CD4-positive, alpha-beta T cell treated with Interleukin-6 for 4 hours (primary cell): ENCODE measurements at regions not wholly inside any gene's neighbourhood (a gene's known extent, or its start where the extent isn't known, plus 50 kb on each side); places are given as distances from the start of the nearest gene placed in this dataset.
"Not testable (repeated sequence)": the region's sequence is repeated elsewhere in the genome, so short reads cannot be mapped to it uniquely, and the experiment has no call there.

Source experiments
- DNase-seq: peaks from one replicate; pipeline ENCODE4 v3.0.0-alpha.2; 2020; ENCODE audit warnings: mixed read lengths

DNA sequence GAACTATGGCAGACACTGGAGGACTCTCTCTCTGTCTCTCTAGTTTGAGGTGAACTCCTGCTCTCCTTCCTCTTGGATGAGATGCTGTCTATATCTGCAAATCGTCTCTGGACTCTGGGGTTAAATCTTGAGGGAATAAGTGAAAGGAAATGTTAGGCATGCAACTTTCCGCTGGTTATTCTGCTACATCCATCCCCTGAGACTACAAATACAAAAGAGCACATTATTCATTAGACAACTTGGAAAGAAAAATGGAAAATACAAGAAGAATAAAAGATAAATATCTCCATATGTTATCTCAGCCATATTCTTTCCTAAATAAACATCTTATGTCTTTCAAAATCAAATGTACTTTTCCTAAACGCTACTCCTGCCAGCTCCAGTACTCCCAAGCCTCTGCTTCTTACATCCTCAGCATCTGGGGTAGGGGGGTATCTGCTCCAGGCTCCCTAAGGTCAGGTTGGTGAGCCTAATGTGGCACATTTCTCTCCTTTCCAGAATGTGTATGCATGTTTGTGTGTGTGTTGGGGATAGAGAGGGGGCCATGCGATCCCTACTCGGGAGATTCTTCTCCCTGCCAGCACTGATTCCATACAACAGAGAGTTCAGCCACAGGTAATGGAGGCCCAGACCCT, 102.9 kb upstream of the FSCB start:
- no peak for DNase-seq

DNA sequence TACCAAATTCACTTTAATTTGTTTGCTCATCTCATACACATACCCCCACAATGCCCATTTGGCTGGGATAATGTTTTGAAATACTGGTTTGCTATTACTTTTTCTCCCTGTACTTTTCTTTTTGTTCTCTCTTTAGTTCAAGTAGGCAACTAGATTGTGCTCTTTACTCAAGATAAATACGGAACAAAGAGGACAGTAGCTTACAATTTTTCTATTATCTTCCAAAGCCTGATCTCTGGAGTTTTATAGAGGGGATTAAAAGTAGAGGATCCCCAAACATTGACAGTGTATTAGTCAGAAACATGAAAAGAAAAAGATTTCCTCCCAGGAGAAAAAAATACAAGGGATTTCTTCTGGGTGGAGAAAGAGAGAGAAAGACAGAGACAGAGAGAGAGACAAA, 102.1 kb upstream of the FSCB start:
- DNase-seq = no peak

DNA sequence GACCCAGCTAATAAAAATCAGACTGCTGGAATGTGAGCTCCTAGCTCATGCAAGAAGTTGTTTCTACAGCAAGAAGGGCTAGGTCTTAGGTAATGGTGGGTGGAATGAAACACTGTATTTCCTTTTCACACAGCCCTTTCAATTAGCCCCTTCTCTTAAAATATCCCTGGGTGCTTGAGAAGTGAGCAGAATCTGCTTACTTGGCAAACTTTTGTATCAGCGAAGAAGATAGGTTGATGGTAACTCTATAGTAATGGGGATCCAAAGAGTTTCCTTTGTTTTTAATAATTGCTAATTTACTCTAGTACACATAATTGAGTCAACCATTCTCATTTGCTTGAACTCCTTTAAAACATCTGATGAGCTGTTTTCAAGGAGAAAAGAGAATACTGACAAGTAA, 100.6 kb upstream of the FSCB start:
- DNase-seq = no peak

- no peak for DNase-seq
Measured at GRCh38 chr14:44606576-44606975, 99.5 kb upstream of the FSCB start.

DNA sequence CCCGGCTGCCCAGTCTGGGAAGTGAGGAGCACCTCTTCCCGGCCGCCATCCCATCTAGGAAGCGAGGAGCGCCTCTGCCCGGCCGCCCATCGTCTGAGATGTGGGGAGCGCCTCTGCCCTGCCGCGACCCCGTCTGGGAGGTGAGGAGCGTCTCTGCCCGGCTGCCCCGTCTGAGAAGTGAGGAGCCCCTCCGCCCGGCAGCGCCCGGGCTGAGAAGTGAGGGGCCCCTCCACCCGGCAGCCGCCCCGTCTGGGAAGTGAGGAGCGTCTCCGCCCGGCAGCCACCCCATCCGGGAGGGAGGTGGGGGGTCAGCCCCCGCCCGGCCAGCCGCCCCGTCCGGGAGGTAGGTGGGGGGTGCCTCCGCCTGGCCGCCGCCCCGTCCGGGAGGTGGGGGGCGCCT, 94.2 kb upstream of the FSCB start:
- DNase-seq = not testable (repeated sequence)

DNA sequence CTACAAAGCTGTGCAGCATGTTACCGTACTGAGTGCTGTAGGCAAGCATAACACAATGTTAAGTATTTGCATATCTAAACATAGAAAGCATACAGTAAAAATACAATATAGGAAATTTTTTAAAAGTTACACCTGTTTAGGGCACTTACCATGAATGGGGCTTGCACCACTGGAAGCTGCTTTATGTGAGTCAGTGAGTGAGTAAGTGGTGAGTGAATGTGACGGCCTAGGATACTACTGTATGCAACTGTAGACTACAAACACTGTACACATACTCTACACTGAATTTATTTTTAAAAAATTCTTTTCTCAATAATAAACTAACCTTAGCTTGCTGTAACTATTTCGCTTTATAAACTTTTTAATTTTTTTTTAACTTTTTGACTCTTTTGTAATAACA, 82.1 kb upstream of the FSCB start:
- no peak for DNase-seq

DNA sequence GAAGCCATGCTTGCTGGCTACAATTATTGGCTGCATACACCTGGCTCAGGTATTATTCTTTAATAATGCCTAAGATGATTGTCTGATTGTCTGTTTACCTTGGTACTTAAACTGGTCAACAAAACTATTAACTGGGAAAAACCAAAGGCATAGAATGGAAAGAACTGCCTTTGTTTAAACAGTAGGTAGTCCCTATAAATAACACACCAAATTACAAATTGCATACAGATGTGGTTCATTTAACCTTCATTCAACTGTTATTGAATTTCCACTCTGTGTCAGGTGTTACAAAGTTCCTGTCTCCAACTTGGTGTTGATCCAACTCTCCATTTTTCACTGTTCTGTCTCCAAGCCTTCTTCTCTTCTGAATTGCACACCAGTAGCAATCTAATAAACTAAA, 79.8 kb upstream of the FSCB start:
- DNase-seq = no peak

DNA sequence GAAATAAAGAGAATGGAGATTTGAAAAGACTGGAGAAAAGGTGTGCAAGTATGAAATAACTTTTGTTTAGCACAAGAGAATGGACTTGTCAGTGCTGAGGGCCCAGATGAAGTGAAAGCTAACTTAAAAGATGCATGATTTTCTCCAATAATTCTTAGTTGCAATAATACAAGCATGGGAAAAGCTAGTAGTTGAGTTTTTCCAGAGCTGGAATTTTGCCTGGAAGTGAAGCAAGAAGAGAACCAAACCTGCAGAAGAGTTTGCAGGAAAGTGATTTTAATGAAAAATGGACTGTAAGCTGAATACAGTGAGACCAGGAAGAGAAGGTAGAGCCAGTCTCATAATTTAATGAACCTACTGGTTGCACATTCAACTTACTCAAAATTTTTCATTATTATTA, 69.3 kb upstream of the FSCB start:
- DNase-seq = no peak

- no peak for DNase-seq
Measured at GRCh38 chr14:44567997-44568396, 60.9 kb upstream of the FSCB start.

DNA sequence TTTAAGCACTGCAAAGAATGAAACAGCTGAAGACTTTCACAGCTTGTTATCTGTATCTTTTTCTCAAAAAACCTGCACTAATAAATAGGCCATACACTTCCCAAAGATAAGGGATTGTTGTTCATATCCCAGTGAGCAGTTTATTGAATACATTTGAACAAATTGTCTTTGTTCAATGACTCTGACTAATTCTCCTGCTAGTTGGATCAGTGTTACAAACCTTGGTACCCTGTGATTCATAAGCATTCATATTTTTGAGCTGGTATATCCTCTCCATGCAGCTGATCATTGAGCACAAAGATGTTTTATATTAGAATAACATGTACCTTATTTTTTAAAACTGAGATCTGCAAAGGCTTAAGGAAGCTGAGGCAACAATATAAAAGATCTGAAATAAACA, 58.9 kb upstream of the FSCB start:
- DNase-seq = no peak

DNA sequence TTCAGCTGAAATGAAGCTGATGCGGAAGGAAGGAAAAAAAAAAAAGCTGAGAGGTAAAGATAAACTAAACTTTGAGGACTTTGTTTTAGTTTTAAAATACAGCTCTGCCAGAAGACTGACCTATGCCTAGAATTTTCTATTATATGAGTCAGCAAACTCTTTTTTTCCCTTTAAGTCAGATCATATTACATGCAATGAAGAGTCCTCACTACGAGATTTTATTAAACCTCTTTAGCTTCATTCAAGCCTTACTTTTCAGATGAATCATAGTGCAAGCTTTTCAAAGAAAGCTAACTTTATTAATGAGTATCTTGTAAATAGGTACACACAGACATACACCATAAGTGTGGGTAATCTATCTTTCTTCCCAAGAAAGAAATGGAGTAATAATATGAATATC, 57.8 kb upstream of the FSCB start:
- DNase-seq = no peak
